B cell (primary cell): ENCODE measurements at regions not wholly inside any gene's neighbourhood (a gene's known extent, or its start where the extent isn't known, plus 50 kb on each side); places are given as distances from the start of the nearest gene placed in this dataset.

ENCODE experiments used
- ATAC-seq: fragments of 200-7000 bp; cut with Tn5 transposase; one replicate; pipeline ENCODE4 v1.10.0; 2021; ENCODE audit warnings: low read depth, mild to moderate bottlenecking, moderate number of reproducible peaks, moderate library complexity
- CTCF ChIA-PET: fragments of 350-600 bp; sonication (Branson Sonifier 250); formaldehyde crosslinking; loops from one replicate; lab custom pipeline; 2021; ENCODE audit warnings: antibody characterized with exemption, inconsistent platforms; lab: Charles Lee
- POLR2A ChIA-PET: fragments of 350-600 bp; sonication (Branson Sonifier 250); formaldehyde crosslinking; loops from one replicate; lab custom pipeline; 2021; ENCODE audit warnings: antibody characterized with exemption; lab: Charles Lee
- DNase-seq: peaks from one replicate; pipeline ENCODE4 v3.0.0; 2013
- H2AFZ ChIP-seq: 2 replicates; pipeline ENCODE4 v1.6.1; 2012; ENCODE audit warnings: mild to moderate bottlenecking, low read depth, low read length; ENCODE audit not compliant: insufficient read depth, poor library complexity, severe bottlenecking
- H3K27ac ChIP-seq, 2 donors: 1 replicate in 1 of 2; 2 replicates in 1 of 2; pipeline ENCODE4 v1.5.1; 2012 to 2013; ENCODE audit warnings: low read length in 2 of 2, mild to moderate bottlenecking in 2 of 2, moderate library complexity in 1 of 2
- H3K27me3 ChIP-seq, 4 experiments: fragments of 200-600 bp in 1 of 4; sonication (generic) in 1 of 4; replicated peaks in 1 of 4; 1 replicate in 2 of 4; 2 replicates in 2 of 4; pipeline versions ENCODE4 v1.6.1 to v1.7.0; 2013 to 2016; ENCODE audit warnings: low read length in 3 of 4, mild to moderate bottlenecking in 2 of 4, mixed read lengths in 1 of 4, moderate library complexity in 1 of 4; ENCODE audit not compliant: insufficient read depth in 4 of 4, control insufficient read depth in 3 of 4; ENCODE audit errors: control extremely low read depth in 1 of 4
- H3K36me3 ChIP-seq, 2 experiments: replicated peaks in 1 of 2; 1 replicate in 1 of 2; 2 replicates in 1 of 2; pipeline versions ENCODE4 v1.6.1 to v1.7.1; 2013; ENCODE audit warnings: low read length in 1 of 2; ENCODE audit not compliant: insufficient read depth in 2 of 2, control insufficient read depth in 1 of 2; ENCODE audit errors: control extremely low read depth in 1 of 2, extremely low read depth in 1 of 2
- H3K4me1 ChIP-seq, 2 donors: fragments of 200-600 bp in 1 of 2; sonication (generic) in 1 of 2; 1 replicate in 1 of 2; 2 replicates in 1 of 2; pipeline versions ENCODE4 v1.5.1 to v1.6.1; 2013 to 2017; ENCODE audit warnings: low read length in 2 of 2; ENCODE audit not compliant: control insufficient read depth in 2 of 2, insufficient read depth in 2 of 2
- H3K4me2 ChIP-seq: replicated peaks from 2 replicates; pipeline ENCODE3; 2012; ENCODE audit warnings: mild to moderate bottlenecking, low read depth, low read length; ENCODE audit not compliant: poor library complexity, severe bottlenecking
- H3K4me3 ChIP-seq, 5 experiments: fragments of 200-600 bp in 1 of 5; sonication (generic) in 1 of 5; 1 replicate in 3 of 5; 2 replicates in 2 of 5; pipeline versions ENCODE4 v1.5.1 to v1.7.0; 2011 to 2016; ENCODE audit warnings: low read length in 4 of 5, mild to moderate bottlenecking in 4 of 5, low read depth in 2 of 5, control low read depth in 1 of 5, moderate library complexity in 1 of 5; ENCODE audit not compliant: insufficient read depth in 1 of 5; ENCODE audit errors: control extremely low read depth in 1 of 5, extremely low read depth in 1 of 5
- H3K79me2 ChIP-seq: fragments of 200-600 bp; sonication (generic); one replicate; pipeline ENCODE4 v1.6.0; 2016; ENCODE audit warnings: low read length; ENCODE audit not compliant: control insufficient read depth, insufficient read depth
- H3K9ac ChIP-seq: fragments of 200-600 bp; sonication (generic); 2 replicates; pipeline ENCODE4 v1.6.1; 2017; ENCODE audit warnings: mild to moderate bottlenecking, low read length, moderate library complexity
- H3K9me3 ChIP-seq, 3 donors: one replicate each; pipeline versions ENCODE4 v1.6.1 to v1.7.1; 2013; ENCODE audit warnings: low read length in 2 of 3; ENCODE audit not compliant: control insufficient read depth in 2 of 3, insufficient read depth in 1 of 3; ENCODE audit errors: control extremely low read depth in 1 of 3
- H4K20me1 ChIP-seq: 2 replicates; pipeline ENCODE4 v1.6.0; 2012; ENCODE audit warnings: mild to moderate bottlenecking, low read length; ENCODE audit not compliant: insufficient read depth, control insufficient read depth, poor library complexity, severe bottlenecking
- H3K27ac Mint-ChIP-seq: one replicate; pipeline ENCODE4 v1.8.0; 2021; ENCODE audit warnings: mixed read lengths
- H3K27me3 Mint-ChIP-seq: one replicate; pipeline ENCODE4 v1.8.0; 2021; ENCODE audit warnings: mixed read lengths
- H3K4me1 Mint-ChIP-seq: one replicate; pipeline ENCODE4 v1.8.0; 2021; ENCODE audit warnings: mixed read lengths
- H3K4me3 Mint-ChIP-seq: one replicate; pipeline ENCODE4 v1.8.0; 2021; ENCODE audit warnings: mixed read lengths
- H3K9me3 Mint-ChIP-seq: one replicate; pipeline ENCODE4 v1.8.0; 2022; ENCODE audit warnings: mixed read lengths; ENCODE audit not compliant: insufficient read depth
- CTCF ChIP-seq: fragments of 200-600 bp; IDR thresholded peaks from one replicate; pipeline ENCODE4 v1.8.0; 2022; ENCODE audit warnings: antibody characterized with exemption, mild to moderate bottlenecking
- EZH2 ChIP-seq: IDR thresholded peaks from 2 replicates; pipeline ENCODE4 v1.6.1; 2012; ENCODE audit warnings: borderline replicate concordance, low read depth, mild to moderate bottlenecking, moderate library complexity, low read length; ENCODE audit not compliant: insufficient read depth, poor library complexity, severe bottlenecking
- WGBS: methylation state at CpG from one replicate; pipeline ENCODE4 v1.1.5; 2013; ENCODE audit warnings: missing lambda C conversion rate; ENCODE audit not compliant: insufficient coverage; 5-methylcytosine and 5-hydroxymethylcytosine counted together
- intact Hi-C: fragments of 100-400 bp; cut with micrococcal nuclease; formaldehyde crosslinking; loops from one replicate; pipeline ENCODE4 v1.10.0; 2022

GRCh38 chr13:112185466-112185865 is 118.5 kb downstream of the SOX1 start:
- Mint-ChIP-seq H3K27me3 (no peaks in the 10 kb centered on the region), H3K4me1 (no peaks in the 10 kb centered on the region), H3K9me3 (peaks cover 1% of the 10 kb centered on the region), H3K27ac (no peak overlapping the region), H3K4me3 (no peak overlapping the region)
- Histone ChIP-seq H3K4me2 (no peak overlapping the region), H3K36me3 (no peaks in the 10 kb centered on the region), H2AFZ (no peak overlapping the region), H3K27me3 (no peaks in the 10 kb centered on the region), H3K9ac (no peak overlapping the region), H4K20me1 (no peaks in the 10 kb centered on the region), H3K4me3 (no peak overlapping the region), H3K4me1 (no peaks in the 10 kb centered on the region), H3K79me2 (no peaks in the 10 kb centered on the region), H3K9me3 (peaks cover 0 to 26% (median 0%) of the 10 kb centered on the region in 3 donors), H3K27ac (no peak overlapping the region)
- ChIA-PET CTCF (no interaction called here), POLR2A (no interaction called here)
- WGBS: 83% methylated on average over 5 of the region's 9 CpGs
- no peak for ATAC-seq
- intact Hi-C loops: no loop called here
- DNase-seq: no peak
- TF ChIP-seq CTCF (no peak), EZH2 (no peak)

- H3K27me3 Mint-ChIP-seq: no peaks in the 10 kb centered on the region
- TF ChIP-seq CTCF: no peak
- no peak for TF ChIP-seq EZH2
- H3K79me2 ChIP-seq: no peaks in the 10 kb centered on the region
- H3K36me3 ChIP-seq: no peaks in the 10 kb centered on the region
- H3K27ac Mint-ChIP-seq: no peak overlapping the region
- DNase-seq (no peak), ATAC-seq (no peak)
- ChIA-PET POLR2A (no interaction called here), CTCF (no interaction called here)
- no peak overlapping the region for H3K27ac ChIP-seq
- H3K4me3 ChIP-seq: no peak overlapping the region
- no peak overlapping the region for H3K4me3 Mint-ChIP-seq
- H4K20me1 ChIP-seq: no peaks in the 10 kb centered on the region
- H3K9me3 ChIP-seq: peaks cover 0 to 26% (median 0%) of the 10 kb centered on the region in 3 donors
- no peaks in the 10 kb centered on the region for H3K27me3 ChIP-seq
- no peak overlapping the region for H2AFZ ChIP-seq
- WGBS: 93% methylated on average over 6 of the region's 6 CpGs
- no peaks in the 10 kb centered on the region for H3K4me1 Mint-ChIP-seq
- no peak overlapping the region for H3K9ac ChIP-seq
- intact Hi-C loops: no loop called here
- no peak overlapping the region for H3K4me2 ChIP-seq
- peaks cover 1% of the 10 kb centered on the region for H3K9me3 Mint-ChIP-seq
- no peaks in the 10 kb centered on the region for H3K4me1 ChIP-seq
Observed at GRCh38 chr13:112186091-112186490, 119.1 kb downstream of the SOX1 start.
